Dermis blood vessel endothelial cell (primary cell): ENCODE measurements at regions not wholly inside any gene's neighbourhood (a gene's known extent, or its start where the extent isn't known, plus 50 kb on each side); places are given as distances from the start of the nearest gene placed in this dataset.

ENCODE experiments used
- DNase-seq: peaks from one replicate; pipeline ENCODE4 v3.0.0; 2010

GRCh38 chr11:70631624-70632047, 233.3 kb downstream of the CTTN start:
- DNase-seq, result no peak

- DNase-seq, result no peak
These were observed 235.3 kb downstream of the CTTN start for GRCh38 chr11:70633610-70634009.

GRCh38 chr11:70636659-70637058, 238.3 kb downstream of the CTTN start:
- DNase-seq, result no peak

GRCh38 chr11:70637186-70637800, 239.0 kb downstream of the CTTN start:
- no peak for DNase-seq

- DNase-seq, result no peak
These were observed 239.7 kb downstream of the CTTN start for GRCh38 chr11:70637949-70638583.

- DNase-seq, result no peak
These were observed 242.1 kb downstream of the CTTN start for GRCh38 chr11:70640408-70640807.

GRCh38 chr11:70641369-70641768, 243.0 kb downstream of the CTTN start:
- no peak for DNase-seq

GRCh38 chr11:70642266-70642665, 243.9 kb downstream of the CTTN start:
- DNase-seq, result no peak

- no peak for DNase-seq
These were observed 245.3 kb downstream of the CTTN start for GRCh38 chr11:70643642-70644041.

- DNase-seq, result no peak
These were observed 246.2 kb downstream of the CTTN start for GRCh38 chr11:70644343-70645060.

GRCh38 chr11:70645537-70645936, 247.2 kb downstream of the CTTN start:
- DNase-seq, result no peak

GRCh38 chr11:70646272-70647049, 248.1 kb downstream of the CTTN start:
- no peak for DNase-seq

- no peak for DNase-seq
These were observed 249.1 kb downstream of the CTTN start for GRCh38 chr11:70647188-70648166.

- DNase-seq, result peak; percentile 83
These were observed 252.0 kb downstream of the CTTN start for GRCh38 chr11:70650075-70650909.

GRCh38 chr11:70651031-70651430, 252.7 kb downstream of the CTTN start:
- no peak for DNase-seq

- no peak for DNase-seq
These were observed 255.7 kb downstream of the CTTN start for GRCh38 chr11:70654016-70654415.

- DNase-seq, result no peak
These were observed 257.5 kb downstream of the CTTN start for GRCh38 chr11:70655816-70656215.

- no peak for DNase-seq
These were observed 257.9 kb downstream of the CTTN start for GRCh38 chr11:70656252-70656651.

- DNase-seq, result no peak
These were observed 261.9 kb downstream of the CTTN start for GRCh38 chr11:70660059-70660888.

GRCh38 chr11:70660889-70661197, 262.5 kb downstream of the CTTN start:
- no peak for DNase-seq
